ENCODE measurements at regions not wholly inside any gene's neighbourhood (a gene's known extent, or its start where the extent isn't known, plus 50 kb on each side); places are given as distances from the start of the nearest gene placed in this dataset.

DNA sequence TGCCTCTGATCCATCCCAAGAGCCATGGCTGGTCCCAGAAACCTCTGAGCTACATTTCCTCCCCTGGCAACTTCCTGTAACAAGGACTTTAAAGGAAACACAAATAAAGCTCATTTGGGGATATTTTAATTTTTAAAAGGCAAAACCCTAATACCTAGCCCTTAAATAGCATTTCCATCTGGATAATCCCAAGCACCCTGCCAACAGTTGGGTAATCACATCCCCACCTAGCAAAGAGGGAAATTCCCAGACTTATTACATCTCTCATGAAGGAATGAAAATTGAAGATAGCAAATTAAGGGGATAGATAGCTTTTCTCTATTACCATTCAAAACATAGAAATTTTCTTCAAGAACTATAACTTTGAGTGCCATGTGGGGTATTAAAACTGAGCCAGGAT lies 213.7 kb upstream of the BMP4 start:
- no peak overlapping the region for H3K9ac ChIP-seq (ENCODE audit: low read length)

DNA sequence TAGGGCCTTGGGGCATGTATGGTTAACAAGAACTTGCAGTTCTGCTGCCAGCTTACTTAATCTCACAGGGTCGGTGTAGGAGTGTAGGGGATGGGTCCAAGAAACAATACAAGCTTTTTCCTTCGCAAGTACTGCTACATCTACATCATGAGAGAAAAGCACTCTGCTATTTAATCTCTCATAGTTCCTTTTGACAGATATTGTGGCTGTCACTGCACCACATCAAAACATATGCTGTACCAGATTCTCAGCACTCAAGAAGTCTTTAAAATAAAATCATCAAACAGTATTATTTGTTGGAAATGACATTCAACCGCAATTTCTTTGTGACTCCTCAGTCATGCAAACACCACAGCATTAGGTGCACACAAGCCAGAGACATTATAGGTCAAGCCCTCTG lies 215.5 kb upstream of the BMP4 start:
- Histone ChIP-seq H3K9me2 (ENCODE audit: insufficient read depth, low read length) (no peaks in the 10 kb centered on the region), H3K4me2 (ENCODE audit: low read length) (peak overlapping the region; percentile 29), H3K9ac (ENCODE audit: low read length) (no peak overlapping the region), H3K36me3 (ENCODE audit: insufficient read depth, low read length) (no peaks in the 10 kb centered on the region), H2AFZ (ENCODE audit: low read depth, low read length) (no peak overlapping the region), H3K79me2 (replicated peaks; ENCODE audit: insufficient read depth, low read length) (no peaks in the 10 kb centered on the region), H4K20me1 (ENCODE audit: insufficient read depth) (no peaks in the 10 kb centered on the region), H3K4me3 (ENCODE audit: low read length) (no peak overlapping the region), H3K27me3 (ENCODE audit: insufficient read depth, low read depth, low read length) (no peaks in the 10 kb centered on the region), H3F3A (ENCODE audit: insufficient read depth, low read length, poor library complexity, severe bottlenecking) (no peaks in the 10 kb centered on the region), H3K27ac (ENCODE audit: low read length) (no peak overlapping the region), H3K9me3 (ENCODE audit: low read length) (no peaks in the 10 kb centered on the region)
- TF ChIP-seq RAD21 (conservative IDR thresholded peaks at IDR 0.05) = no peak
- no peak for TF ChIP-seq SMC3 (conservative IDR thresholded peaks at IDR 0.05; ENCODE audit: poor library complexity)
- TF ChIP-seq TAF1 (IDR thresholded peaks at IDR 0.05; ENCODE audit: low read depth) = no peak
- TF ChIP-seq, protein P1, sequence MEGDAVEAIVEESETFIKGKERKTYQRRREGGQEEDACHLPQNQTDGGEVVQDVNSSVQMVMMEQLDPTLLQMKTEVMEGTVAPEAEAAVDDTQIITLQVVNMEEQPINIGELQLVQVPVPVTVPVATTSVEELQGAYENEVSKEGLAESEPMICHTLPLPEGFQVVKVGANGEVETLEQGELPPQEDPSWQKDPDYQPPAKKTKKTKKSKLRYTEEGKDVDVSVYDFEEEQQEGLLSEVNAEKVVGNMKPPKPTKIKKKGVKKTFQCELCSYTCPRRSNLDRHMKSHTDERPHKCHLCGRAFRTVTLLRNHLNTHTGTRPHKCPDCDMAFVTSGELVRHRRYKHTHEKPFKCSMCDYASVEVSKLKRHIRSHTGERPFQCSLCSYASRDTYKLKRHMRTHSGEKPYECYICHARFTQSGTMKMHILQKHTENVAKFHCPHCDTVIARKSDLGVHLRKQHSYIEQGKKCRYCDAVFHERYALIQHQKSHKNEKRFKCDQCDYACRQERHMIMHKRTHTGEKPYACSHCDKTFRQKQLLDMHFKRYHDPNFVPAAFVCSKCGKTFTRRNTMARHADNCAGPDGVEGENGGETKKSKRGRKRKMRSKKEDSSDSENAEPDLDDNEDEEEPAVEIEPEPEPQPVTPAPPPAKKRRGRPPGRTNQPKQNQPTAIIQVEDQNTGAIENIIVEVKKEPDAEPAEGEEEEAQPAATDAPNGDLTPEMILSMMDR (IDR thresholded peaks at IDR 0.05; ENCODE audit: poor library complexity, severe bottlenecking) = no peak
- no peak for TF ChIP-seq EZH2 (IDR thresholded peaks at IDR 0.05; ENCODE audit: borderline replicate concordance, insufficient read depth, low read length, poor library complexity, severe bottlenecking)
- TF ChIP-seq MXI1 (conservative IDR thresholded peaks at IDR 0.05; ENCODE audit: poor library complexity, severe bottlenecking) = no peak
- peak; percentile 72 for TF ChIP-seq POLR2AphosphoS5 (IDR thresholded peaks at IDR 0.05)
- peak; percentile 90 for TF ChIP-seq EP300 (conservative IDR thresholded peaks at IDR 0.05; ENCODE audit: poor library complexity, severe bottlenecking)
- TF ChIP-seq, protein P2, sequence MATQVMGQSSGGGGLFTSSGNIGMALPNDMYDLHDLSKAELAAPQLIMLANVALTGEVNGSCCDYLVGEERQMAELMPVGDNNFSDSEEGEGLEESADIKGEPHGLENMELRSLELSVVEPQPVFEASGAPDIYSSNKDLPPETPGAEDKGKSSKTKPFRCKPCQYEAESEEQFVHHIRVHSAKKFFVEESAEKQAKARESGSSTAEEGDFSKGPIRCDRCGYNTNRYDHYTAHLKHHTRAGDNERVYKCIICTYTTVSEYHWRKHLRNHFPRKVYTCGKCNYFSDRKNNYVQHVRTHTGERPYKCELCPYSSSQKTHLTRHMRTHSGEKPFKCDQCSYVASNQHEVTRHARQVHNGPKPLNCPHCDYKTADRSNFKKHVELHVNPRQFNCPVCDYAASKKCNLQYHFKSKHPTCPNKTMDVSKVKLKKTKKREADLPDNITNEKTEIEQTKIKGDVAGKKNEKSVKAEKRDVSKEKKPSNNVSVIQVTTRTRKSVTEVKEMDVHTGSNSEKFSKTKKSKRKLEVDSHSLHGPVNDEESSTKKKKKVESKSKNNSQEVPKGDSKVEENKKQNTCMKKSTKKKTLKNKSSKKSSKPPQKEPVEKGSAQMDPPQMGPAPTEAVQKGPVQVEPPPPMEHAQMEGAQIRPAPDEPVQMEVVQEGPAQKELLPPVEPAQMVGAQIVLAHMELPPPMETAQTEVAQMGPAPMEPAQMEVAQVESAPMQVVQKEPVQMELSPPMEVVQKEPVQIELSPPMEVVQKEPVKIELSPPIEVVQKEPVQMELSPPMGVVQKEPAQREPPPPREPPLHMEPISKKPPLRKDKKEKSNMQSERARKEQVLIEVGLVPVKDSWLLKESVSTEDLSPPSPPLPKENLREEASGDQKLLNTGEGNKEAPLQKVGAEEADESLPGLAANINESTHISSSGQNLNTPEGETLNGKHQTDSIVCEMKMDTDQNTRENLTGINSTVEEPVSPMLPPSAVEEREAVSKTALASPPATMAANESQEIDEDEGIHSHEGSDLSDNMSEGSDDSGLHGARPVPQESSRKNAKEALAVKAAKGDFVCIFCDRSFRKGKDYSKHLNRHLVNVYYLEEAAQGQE (IDR thresholded peaks at IDR 0.05; ENCODE audit: borderline replicate concordance) = no peak

More for the DNA sequence above, 213.7 kb upstream of the BMP4 start:
- Histone ChIP-seq H4K20me1 (ENCODE audit: insufficient read depth) (no peaks in the 10 kb centered on the region), H3K4me2 (ENCODE audit: low read length) (no peak overlapping the region), H3F3A (ENCODE audit: insufficient read depth, low read length, poor library complexity, severe bottlenecking) (no peaks in the 10 kb centered on the region), H3K27ac (ENCODE audit: low read length) (no peak overlapping the region), H3K4me3 (ENCODE audit: low read length) (no peak overlapping the region), H3K9me2 (ENCODE audit: insufficient read depth, low read length) (no peaks in the 10 kb centered on the region), H3K36me3 (ENCODE audit: insufficient read depth, low read length) (no peaks in the 10 kb centered on the region), H2AFZ (ENCODE audit: low read depth, low read length) (no peak overlapping the region), H3K27me3 (ENCODE audit: insufficient read depth, low read depth, low read length) (no peaks in the 10 kb centered on the region), H3K79me2 (replicated peaks; ENCODE audit: insufficient read depth, low read length) (no peaks in the 10 kb centered on the region), H3K9me3 (ENCODE audit: low read length) (no peaks in the 10 kb centered on the region)
- TF ChIP-seq, protein P2 (IDR thresholded peaks at IDR 0.05; ENCODE audit: borderline replicate concordance) = no peak
- TF ChIP-seq POLR2AphosphoS5 (IDR thresholded peaks at IDR 0.05) = no peak
- TF ChIP-seq SMC3 (conservative IDR thresholded peaks at IDR 0.05; ENCODE audit: poor library complexity) = no peak
- no peak for TF ChIP-seq EP300 (conservative IDR thresholded peaks at IDR 0.05; ENCODE audit: poor library complexity, severe bottlenecking)
- no peak for TF ChIP-seq TAF1 (IDR thresholded peaks at IDR 0.05; ENCODE audit: low read depth)

Measured in neural cell (in vitro differentiated cells).